HL-60 (cell line): ENCODE measurements at regions not wholly inside any gene's neighbourhood (a gene's known extent, or its start where the extent isn't known, plus 50 kb on each side); places are given as distances from the start of the nearest gene placed in this dataset.

ENCODE experiments used
- DNase-seq, 2 experiments: peaks; one replicate each; pipeline ENCODE4 v3.0.0-alpha.2; 2010 to 2020; ENCODE audit warnings: low read depth in 1 of 2, low spot score in 1 of 2
- H3K27ac ChIP-seq: fragments of 250-450 bp; sonication (Bioruptor Pico); replicated peaks from 2 replicates; pipeline ENCODE4 v1.5.1; 2020; ENCODE audit warnings: mild to moderate bottlenecking, moderate library complexity
- H3K27me3 ChIP-seq: fragments of 250-450 bp; sonication (Bioruptor Pico); 2 replicates; pipeline ENCODE4 v1.5.1; 2021; ENCODE audit warnings: mild to moderate bottlenecking, moderate library complexity; ENCODE audit not compliant: insufficient read depth, poor library complexity, severe bottlenecking
- H3K4me3 ChIP-seq: replicated peaks from 2 replicates; pipeline ENCODE4 v1.5.1; 2011; ENCODE audit warnings: mild to moderate bottlenecking, control low read depth, low read length; ENCODE audit not compliant: insufficient read depth
- GABPA ChIP-seq: IDR thresholded peaks from 2 replicates; pipeline ENCODE4 v1.6.1; 2012; ENCODE audit warnings: low read depth
- POLR2AphosphoS5 ChIP-seq: IDR thresholded peaks from 2 replicates; pipeline ENCODE4 v1.6.1; 2012; ENCODE audit warnings: low read depth
- SPI1 ChIP-seq: IDR thresholded peaks from 2 replicates; pipeline ENCODE4 v1.6.1; 2012; ENCODE audit warnings: low read depth, mild to moderate bottlenecking, borderline replicate concordance
- TF ChIP-seq, protein P1 (sequence below): IDR thresholded peaks from 2 replicates; pipeline ENCODE4 v1.6.1; 2012; ENCODE audit warnings: low read depth; ENCODE audit not compliant: insufficient replicate concordance
- TF ChIP-seq, protein P2 (sequence below): IDR thresholded peaks from one replicate; pipeline ENCODE4 v1.5.1; 2011; ENCODE audit warnings: low read length, control low read depth, inconsistent platforms; ENCODE audit not compliant: insufficient read depth

DNA sequence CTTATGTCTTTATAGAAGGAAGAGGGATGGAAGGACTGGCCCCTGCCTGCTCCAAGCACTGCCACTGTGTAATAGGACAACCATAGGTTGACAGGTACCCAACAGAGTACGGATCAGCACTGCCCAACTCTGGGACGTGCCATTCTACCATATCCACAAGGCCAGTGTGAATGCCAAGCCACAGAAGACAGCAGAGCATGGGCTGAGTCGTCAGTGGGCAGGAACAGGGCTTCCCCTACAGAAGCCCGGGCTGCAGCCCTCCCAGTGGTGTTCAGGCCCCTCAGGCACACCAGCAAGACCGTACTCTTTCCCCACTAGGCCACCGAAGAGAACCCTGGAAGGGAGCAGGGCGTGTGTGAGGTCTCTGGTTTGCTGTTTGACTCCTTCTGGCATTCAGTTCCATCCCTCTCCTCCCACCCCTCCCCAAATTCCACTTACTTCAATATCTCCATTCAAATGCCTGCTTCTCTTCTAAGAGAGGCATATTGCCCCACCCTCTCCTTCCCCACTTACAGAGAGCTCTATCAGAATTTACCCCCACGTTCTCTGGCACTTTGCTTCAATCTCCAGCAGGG is 209.4 kb downstream of the FOXO1 start:
- TF ChIP-seq, protein P1, sequence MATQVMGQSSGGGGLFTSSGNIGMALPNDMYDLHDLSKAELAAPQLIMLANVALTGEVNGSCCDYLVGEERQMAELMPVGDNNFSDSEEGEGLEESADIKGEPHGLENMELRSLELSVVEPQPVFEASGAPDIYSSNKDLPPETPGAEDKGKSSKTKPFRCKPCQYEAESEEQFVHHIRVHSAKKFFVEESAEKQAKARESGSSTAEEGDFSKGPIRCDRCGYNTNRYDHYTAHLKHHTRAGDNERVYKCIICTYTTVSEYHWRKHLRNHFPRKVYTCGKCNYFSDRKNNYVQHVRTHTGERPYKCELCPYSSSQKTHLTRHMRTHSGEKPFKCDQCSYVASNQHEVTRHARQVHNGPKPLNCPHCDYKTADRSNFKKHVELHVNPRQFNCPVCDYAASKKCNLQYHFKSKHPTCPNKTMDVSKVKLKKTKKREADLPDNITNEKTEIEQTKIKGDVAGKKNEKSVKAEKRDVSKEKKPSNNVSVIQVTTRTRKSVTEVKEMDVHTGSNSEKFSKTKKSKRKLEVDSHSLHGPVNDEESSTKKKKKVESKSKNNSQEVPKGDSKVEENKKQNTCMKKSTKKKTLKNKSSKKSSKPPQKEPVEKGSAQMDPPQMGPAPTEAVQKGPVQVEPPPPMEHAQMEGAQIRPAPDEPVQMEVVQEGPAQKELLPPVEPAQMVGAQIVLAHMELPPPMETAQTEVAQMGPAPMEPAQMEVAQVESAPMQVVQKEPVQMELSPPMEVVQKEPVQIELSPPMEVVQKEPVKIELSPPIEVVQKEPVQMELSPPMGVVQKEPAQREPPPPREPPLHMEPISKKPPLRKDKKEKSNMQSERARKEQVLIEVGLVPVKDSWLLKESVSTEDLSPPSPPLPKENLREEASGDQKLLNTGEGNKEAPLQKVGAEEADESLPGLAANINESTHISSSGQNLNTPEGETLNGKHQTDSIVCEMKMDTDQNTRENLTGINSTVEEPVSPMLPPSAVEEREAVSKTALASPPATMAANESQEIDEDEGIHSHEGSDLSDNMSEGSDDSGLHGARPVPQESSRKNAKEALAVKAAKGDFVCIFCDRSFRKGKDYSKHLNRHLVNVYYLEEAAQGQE = no peak
- TF ChIP-seq, protein P2, sequence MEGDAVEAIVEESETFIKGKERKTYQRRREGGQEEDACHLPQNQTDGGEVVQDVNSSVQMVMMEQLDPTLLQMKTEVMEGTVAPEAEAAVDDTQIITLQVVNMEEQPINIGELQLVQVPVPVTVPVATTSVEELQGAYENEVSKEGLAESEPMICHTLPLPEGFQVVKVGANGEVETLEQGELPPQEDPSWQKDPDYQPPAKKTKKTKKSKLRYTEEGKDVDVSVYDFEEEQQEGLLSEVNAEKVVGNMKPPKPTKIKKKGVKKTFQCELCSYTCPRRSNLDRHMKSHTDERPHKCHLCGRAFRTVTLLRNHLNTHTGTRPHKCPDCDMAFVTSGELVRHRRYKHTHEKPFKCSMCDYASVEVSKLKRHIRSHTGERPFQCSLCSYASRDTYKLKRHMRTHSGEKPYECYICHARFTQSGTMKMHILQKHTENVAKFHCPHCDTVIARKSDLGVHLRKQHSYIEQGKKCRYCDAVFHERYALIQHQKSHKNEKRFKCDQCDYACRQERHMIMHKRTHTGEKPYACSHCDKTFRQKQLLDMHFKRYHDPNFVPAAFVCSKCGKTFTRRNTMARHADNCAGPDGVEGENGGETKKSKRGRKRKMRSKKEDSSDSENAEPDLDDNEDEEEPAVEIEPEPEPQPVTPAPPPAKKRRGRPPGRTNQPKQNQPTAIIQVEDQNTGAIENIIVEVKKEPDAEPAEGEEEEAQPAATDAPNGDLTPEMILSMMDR = no peak
- no peak for TF ChIP-seq POLR2AphosphoS5
- TF ChIP-seq SPI1 = no peak
- TF ChIP-seq GABPA = no peak
- Histone ChIP-seq H3K27me3 (no peaks in the 10 kb centered on the region), H3K4me3 (no peak overlapping the region), H3K27ac (no peak overlapping the region)
- no peak for DNase-seq

DNA sequence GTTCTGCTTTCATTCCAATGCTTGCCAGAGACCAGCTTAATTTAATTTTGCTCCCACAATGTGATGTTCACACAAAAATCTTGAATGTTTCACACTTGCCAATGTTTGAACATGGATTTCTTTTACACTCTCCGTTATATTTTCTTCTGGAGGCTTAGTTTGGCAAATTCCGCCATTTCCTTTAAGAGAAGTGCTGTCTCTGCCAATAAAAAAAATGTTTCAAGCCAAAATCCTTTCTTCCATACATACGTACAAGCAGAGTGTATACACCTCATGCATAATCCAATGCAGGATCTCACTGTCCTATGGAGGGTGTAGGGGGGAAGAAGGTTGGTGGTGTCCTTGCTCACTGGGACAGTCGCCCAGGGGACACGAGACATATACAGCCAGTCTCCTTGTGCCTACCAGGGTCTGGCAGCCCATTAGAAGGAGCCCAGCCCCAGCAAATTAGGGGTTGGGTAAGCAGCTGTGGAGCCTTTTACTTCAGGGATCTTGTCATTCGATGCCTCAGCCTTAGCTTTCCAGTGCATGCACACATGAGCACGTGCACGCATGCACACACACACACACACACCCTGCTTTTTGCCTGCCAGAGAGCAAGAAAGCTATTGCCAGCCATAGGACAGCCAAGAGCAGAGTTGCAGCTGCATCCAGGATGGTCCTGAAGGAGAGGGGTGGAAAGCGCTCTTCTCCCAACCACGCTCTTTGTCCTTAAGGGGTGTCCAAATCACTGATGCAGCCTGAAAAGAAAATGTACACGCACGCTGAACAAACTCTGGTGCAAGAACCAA is 208.3 kb downstream of the FOXO1 start:
- DNase-seq = no peak

DNA sequence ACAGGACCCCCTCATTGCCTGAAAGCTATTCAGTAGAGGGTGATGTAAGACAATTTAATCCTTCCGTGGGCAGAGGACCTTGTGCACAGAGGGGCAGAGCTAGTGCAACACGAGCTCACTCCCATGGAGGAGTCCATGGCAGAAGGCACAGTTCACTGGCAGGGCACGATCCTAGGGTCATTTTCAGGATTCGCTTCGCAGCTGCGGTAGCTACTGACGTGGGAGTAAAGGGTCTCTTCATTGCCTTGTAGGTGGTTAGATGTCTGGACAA is 207.8 kb downstream of the FOXO1 start:
- Histone ChIP-seq H3K4me3 (no peak overlapping the region), H3K27me3 (no peaks in the 10 kb centered on the region), H3K27ac (no peak overlapping the region)
- no peak for TF ChIP-seq POLR2AphosphoS5
- no peak for TF ChIP-seq GABPA
- TF ChIP-seq, protein P1 = no peak
- TF ChIP-seq SPI1 = no peak
- DNase-seq = no peak

More for the DNA sequence above, 208.3 kb downstream of the FOXO1 start:
- Histone ChIP-seq H3K27ac (no peak overlapping the region), H3K4me3 (no peak overlapping the region), H3K27me3 (no peaks in the 10 kb centered on the region)
- TF ChIP-seq POLR2AphosphoS5 (no peak), GABPA (no peak), SPI1 (no peak)
- TF ChIP-seq, protein P1 = no peak
- TF ChIP-seq, protein P2 = no peak
